ENCODE measurements at regions not wholly inside any gene's neighbourhood (a gene's known extent, or its start where the extent isn't known, plus 50 kb on each side); places are given as distances from the start of the nearest gene placed in this dataset.

GRCh38 chr3:147816752-147817151 is 407.6 kb downstream of the ZIC1 start:
- H3K27ac ChIP-seq (ENCODE audit: low read depth in 2 of 2, low read length in 2 of 2): no peak overlapping the region
- no peaks in the 10 kb centered on the region for H3K36me3 ChIP-seq (ENCODE audit: control insufficient read depth in 2 of 3, insufficient read depth in 3 of 3, low read length in 3 of 3)
- peak; percentile 50 to 94 (median 79) for DNase-seq
- no peak for FAIRE-seq
- H3K4me3 ChIP-seq (ENCODE audit: low read length in 3 of 3): no peak overlapping the region
- no peak for TF ChIP-seq CTCF (IDR thresholded peaks at IDR 0.05; ENCODE audit: borderline replicate concordance, extremely low read depth, insufficient read depth)
- H3K4me1 ChIP-seq (ENCODE audit: control insufficient read depth in 2 of 3, insufficient read depth in 2 of 3, low read depth in 1 of 3, low read length in 3 of 3): no peaks in the 10 kb centered on the region
- no peaks in the 10 kb centered on the region for H3K27me3 ChIP-seq (ENCODE audit: control insufficient read depth, insufficient read depth, low read length)
- no peak overlapping the region for H3K9ac ChIP-seq (ENCODE audit: low read length in 3 of 3)
- no peaks in the 10 kb centered on the region for H3K9me3 ChIP-seq (ENCODE audit: control insufficient read depth in 2 of 3, insufficient read depth in 1 of 3, low read length in 3 of 3)
- intact Hi-C loops (cut with DNase I): no loop called here

- DNase-seq (no peak), FAIRE-seq (no peak)
- TF ChIP-seq CTCF (IDR thresholded peaks at IDR 0.05; ENCODE audit: borderline replicate concordance, extremely low read depth, insufficient read depth): no peak
- H3K9me3 ChIP-seq (ENCODE audit: control insufficient read depth in 2 of 3, insufficient read depth in 1 of 3, low read length in 3 of 3): no peaks in the 10 kb centered on the region
- no peak overlapping the region for H3K9ac ChIP-seq (ENCODE audit: low read length in 3 of 3)
- no peaks in the 10 kb centered on the region for H3K36me3 ChIP-seq (ENCODE audit: control insufficient read depth in 2 of 3, insufficient read depth in 3 of 3, low read length in 3 of 3)
- no peaks in the 10 kb centered on the region for H3K27me3 ChIP-seq (ENCODE audit: control insufficient read depth, insufficient read depth, low read length)
- H3K4me3 ChIP-seq (ENCODE audit: low read length in 3 of 3): no peak overlapping the region
- H3K27ac ChIP-seq (ENCODE audit: low read depth in 2 of 2, low read length in 2 of 2): no peak overlapping the region
- H3K4me1 ChIP-seq (ENCODE audit: control insufficient read depth in 2 of 3, insufficient read depth in 2 of 3, low read depth in 1 of 3, low read length in 3 of 3): no peaks in the 10 kb centered on the region
- intact Hi-C loops (cut with DNase I): no loop called here
These were observed 423.4 kb downstream of the ZIC1 start for GRCh38 chr3:147832611-147833010.

DNA sequence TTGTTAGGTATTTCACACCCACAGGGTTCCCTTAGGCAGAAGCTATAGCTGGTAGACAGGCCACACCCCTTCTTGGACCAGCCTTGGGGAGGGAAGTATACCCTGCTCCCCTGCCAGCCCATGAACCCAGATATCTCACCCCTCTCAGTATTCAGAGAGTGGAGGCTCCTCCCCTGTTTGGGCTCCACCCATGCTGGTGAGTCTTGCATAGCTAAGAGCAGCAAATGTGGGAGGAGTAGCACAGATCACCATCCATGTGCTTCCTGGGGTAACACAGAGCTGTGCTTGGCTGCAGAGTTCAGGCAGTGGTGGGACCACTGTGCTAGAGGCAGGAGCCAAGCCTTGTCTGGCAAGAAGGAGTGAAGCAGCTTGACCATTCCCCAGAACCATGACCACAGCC is 427.2 kb downstream of the ZIC1 start:
- H3K27ac ChIP-seq (ENCODE audit: low read depth in 2 of 2, low read length in 2 of 2): no peak overlapping the region
- no peak overlapping the region for H3K4me3 ChIP-seq (ENCODE audit: low read length in 3 of 3)
- intact Hi-C loops (cut with DNase I): no loop called here
- H3K9me3 ChIP-seq (ENCODE audit: control insufficient read depth in 2 of 3, insufficient read depth in 1 of 3, low read length in 3 of 3): no peaks in the 10 kb centered on the region
- no peaks in the 10 kb centered on the region for H3K4me1 ChIP-seq (ENCODE audit: control insufficient read depth in 2 of 3, insufficient read depth in 2 of 3, low read depth in 1 of 3, low read length in 3 of 3)
- no peak for DNase-seq
- no peaks in the 10 kb centered on the region for H3K36me3 ChIP-seq (ENCODE audit: control insufficient read depth in 2 of 3, insufficient read depth in 3 of 3, low read length in 3 of 3)
- no peak overlapping the region for H3K9ac ChIP-seq (ENCODE audit: low read length in 3 of 3)
- TF ChIP-seq CTCF (IDR thresholded peaks at IDR 0.05; ENCODE audit: borderline replicate concordance, extremely low read depth, insufficient read depth): no peak
- no peak for FAIRE-seq
- H3K27me3 ChIP-seq (ENCODE audit: control insufficient read depth, insufficient read depth, low read length): no peaks in the 10 kb centered on the region

- no peaks in the 10 kb centered on the region for H3K4me1 ChIP-seq (ENCODE audit: control insufficient read depth in 2 of 3, insufficient read depth in 2 of 3, low read depth in 1 of 3, low read length in 3 of 3)
- no peaks in the 10 kb centered on the region for H3K9me3 ChIP-seq (ENCODE audit: control insufficient read depth in 2 of 3, insufficient read depth in 1 of 3, low read length in 3 of 3)
- H3K27ac ChIP-seq (ENCODE audit: low read depth in 2 of 2, low read length in 2 of 2): no peak overlapping the region
- no peak overlapping the region for H3K4me3 ChIP-seq (ENCODE audit: low read length in 3 of 3)
- DNase-seq (no peak), FAIRE-seq (no peak)
- no peaks in the 10 kb centered on the region for H3K36me3 ChIP-seq (ENCODE audit: control insufficient read depth in 2 of 3, insufficient read depth in 3 of 3, low read length in 3 of 3)
- no peak overlapping the region for H3K9ac ChIP-seq (ENCODE audit: low read length in 3 of 3)
- TF ChIP-seq CTCF (IDR thresholded peaks at IDR 0.05; ENCODE audit: borderline replicate concordance, extremely low read depth, insufficient read depth): no peak
- intact Hi-C loops (cut with DNase I): no loop called here
- H3K27me3 ChIP-seq (ENCODE audit: control insufficient read depth, insufficient read depth, low read length): no peaks in the 10 kb centered on the region
These were observed 429.5 kb downstream of the ZIC1 start for GRCh38 chr3:147838652-147839051.
